ENCODE measurements at regions not wholly inside any gene's neighbourhood (a gene's known extent, or its start where the extent isn't known, plus 50 kb on each side); places are given as distances from the start of the nearest gene placed in this dataset.

- Histone ChIP-seq H3K9me3 (no peaks in the 10 kb centered on the region), H3K27me3 (no peaks in the 10 kb centered on the region), H3K36me3 (no peaks in the 10 kb centered on the region), H3K27ac (no peak overlapping the region), H3K4me1 (no peaks in the 10 kb centered on the region), H3K4me3 (no peak overlapping the region)
- TF ChIP-seq, protein P1, sequence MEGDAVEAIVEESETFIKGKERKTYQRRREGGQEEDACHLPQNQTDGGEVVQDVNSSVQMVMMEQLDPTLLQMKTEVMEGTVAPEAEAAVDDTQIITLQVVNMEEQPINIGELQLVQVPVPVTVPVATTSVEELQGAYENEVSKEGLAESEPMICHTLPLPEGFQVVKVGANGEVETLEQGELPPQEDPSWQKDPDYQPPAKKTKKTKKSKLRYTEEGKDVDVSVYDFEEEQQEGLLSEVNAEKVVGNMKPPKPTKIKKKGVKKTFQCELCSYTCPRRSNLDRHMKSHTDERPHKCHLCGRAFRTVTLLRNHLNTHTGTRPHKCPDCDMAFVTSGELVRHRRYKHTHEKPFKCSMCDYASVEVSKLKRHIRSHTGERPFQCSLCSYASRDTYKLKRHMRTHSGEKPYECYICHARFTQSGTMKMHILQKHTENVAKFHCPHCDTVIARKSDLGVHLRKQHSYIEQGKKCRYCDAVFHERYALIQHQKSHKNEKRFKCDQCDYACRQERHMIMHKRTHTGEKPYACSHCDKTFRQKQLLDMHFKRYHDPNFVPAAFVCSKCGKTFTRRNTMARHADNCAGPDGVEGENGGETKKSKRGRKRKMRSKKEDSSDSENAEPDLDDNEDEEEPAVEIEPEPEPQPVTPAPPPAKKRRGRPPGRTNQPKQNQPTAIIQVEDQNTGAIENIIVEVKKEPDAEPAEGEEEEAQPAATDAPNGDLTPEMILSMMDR (IDR thresholded peaks at IDR 0.05) = no peak
- TF ChIP-seq POLR2A (IDR thresholded peaks at IDR 0.05) = no peak
- no peak for DNase-seq
Measured at GRCh38 chr1:38277646-38278045, 231.1 kb upstream of the POU3F1 start.

DNA sequence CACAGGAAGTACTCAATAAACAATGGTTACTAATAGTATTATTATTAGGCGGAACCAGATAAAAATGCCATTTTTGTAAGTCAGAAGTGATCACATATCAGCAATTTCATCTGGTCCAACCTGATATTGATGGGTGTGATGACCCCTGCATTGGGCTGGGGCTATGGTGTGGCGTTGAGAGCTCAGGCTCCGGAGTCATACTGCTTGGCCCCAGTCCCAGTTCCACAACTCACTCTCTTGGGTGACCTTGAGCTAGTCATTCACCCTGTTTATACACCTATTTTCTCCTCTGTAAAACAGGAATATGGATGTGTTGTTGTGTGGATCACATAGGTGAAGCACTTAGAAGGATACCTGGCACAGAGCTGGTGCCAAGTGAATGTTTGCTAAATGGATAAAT, 229.4 kb upstream of the POU3F1 start:
- Histone ChIP-seq H3K4me1 (no peaks in the 10 kb centered on the region), H3K4me3 (no peak overlapping the region), H3K36me3 (no peaks in the 10 kb centered on the region), H3K27ac (no peak overlapping the region), H3K27me3 (no peaks in the 10 kb centered on the region), H3K9me3 (no peaks in the 10 kb centered on the region)
- no peak for DNase-seq
- TF ChIP-seq, protein P1 (IDR thresholded peaks at IDR 0.05) = no peak
- no peak for TF ChIP-seq POLR2A (IDR thresholded peaks at IDR 0.05)

DNA sequence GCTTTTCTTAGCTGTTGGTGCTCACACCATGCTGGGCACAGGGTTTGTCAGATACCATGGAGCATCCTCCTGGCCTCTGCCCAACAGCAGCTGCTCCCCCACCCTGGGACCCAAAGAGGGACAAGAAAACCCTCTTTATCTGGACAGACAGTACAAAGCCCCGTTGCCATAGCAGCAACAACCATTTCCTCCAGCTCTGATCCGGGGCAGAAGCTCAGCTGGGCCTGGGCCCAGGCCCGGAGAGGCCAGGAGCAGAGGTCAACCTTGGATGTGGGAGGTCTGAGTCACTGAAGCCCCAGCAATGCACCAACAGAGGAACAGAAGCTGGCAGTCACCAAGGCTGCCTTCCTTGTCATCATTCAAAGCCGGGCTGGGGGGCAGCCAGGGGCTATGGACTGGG, 228.4 kb upstream of the POU3F1 start:
- Histone ChIP-seq H3K27ac (no peak overlapping the region), H3K4me1 (no peaks in the 10 kb centered on the region), H3K4me3 (no peak overlapping the region), H3K9me3 (no peaks in the 10 kb centered on the region), H3K27me3 (no peaks in the 10 kb centered on the region), H3K36me3 (no peaks in the 10 kb centered on the region)
- no peak for DNase-seq
- TF ChIP-seq, protein P1 (IDR thresholded peaks at IDR 0.05) = no peak
- no peak for TF ChIP-seq POLR2A (IDR thresholded peaks at IDR 0.05)

DNA sequence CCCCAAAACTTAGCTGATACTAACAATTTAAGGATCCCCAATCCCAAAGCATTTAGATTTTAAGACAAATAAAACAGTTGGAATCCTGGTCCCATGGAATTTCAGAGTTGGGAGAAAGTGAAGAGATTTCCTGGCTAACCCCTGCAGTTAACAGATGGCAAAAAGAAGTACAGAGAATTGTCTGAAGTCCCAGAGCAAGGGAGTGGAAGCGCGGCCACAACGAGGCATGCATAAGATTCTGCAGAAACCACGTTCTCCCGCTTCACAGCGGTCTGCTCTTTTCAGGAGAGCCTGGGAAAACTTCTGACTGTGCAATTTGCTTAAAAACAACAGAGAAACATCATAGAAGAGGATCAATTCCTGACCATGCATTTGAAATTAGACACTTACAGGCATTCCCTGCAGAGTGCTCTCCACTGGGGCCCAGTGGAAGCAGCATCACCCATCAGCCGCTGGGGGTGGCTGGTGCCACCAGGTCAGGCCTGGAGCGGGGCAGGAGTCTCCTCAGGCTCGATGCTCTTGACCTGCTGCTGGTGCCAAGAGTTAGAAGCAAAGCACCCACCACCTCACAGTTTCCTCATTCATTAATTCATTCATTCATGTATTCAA, 226.7 kb upstream of the POU3F1 start:
- no peak for DNase-seq
- TF ChIP-seq, protein P1 (IDR thresholded peaks at IDR 0.05) = no peak
- no peak for TF ChIP-seq POLR2A (IDR thresholded peaks at IDR 0.05)
- Histone ChIP-seq H3K4me1 (no peaks in the 10 kb centered on the region), H3K27ac (no peak overlapping the region), H3K4me3 (no peak overlapping the region), H3K9me3 (no peaks in the 10 kb centered on the region), H3K36me3 (no peaks in the 10 kb centered on the region), H3K27me3 (no peaks in the 10 kb centered on the region)

- TF ChIP-seq, protein P1 (IDR thresholded peaks at IDR 0.05) = no peak
- TF ChIP-seq POLR2A (IDR thresholded peaks at IDR 0.05) = no peak
- Histone ChIP-seq H3K27me3 (no peaks in the 10 kb centered on the region), H3K4me3 (no peak overlapping the region), H3K4me1 (no peaks in the 10 kb centered on the region), H3K9me3 (no peaks in the 10 kb centered on the region), H3K36me3 (no peaks in the 10 kb centered on the region), H3K27ac (no peak overlapping the region)
- no peak for DNase-seq
Measured at GRCh38 chr1:38272515-38272914, 225.9 kb upstream of the POU3F1 start.
